ENCODE measurements at regions not wholly inside any gene's neighbourhood (a gene's known extent, or its start where the extent isn't known, plus 50 kb on each side); places are given as distances from the start of the nearest gene placed in this dataset.

- ChIA-PET CTCF (no interaction called here), POLR2A (ENCODE audit: unreplicated experiment) (no interaction called here)
- H4K20me1 ChIP-seq (ENCODE audit: low read length): no peaks in the 10 kb centered on the region
- no peak for DNase-seq
- peaks cover 6% of the 10 kb centered on the region for H3K4me1 ChIP-seq (ENCODE audit: insufficient read depth, low read length)
- no peaks in the 10 kb centered on the region for H3K79me2 ChIP-seq (ENCODE audit: low read length)
- no peak for ATAC-seq
- H3K9me2 ChIP-seq (replicated peaks; ENCODE audit: low read length): no peaks in the 10 kb centered on the region
- H3F3A ChIP-seq (ENCODE audit: low read length, unreplicated experiment): no peaks in the 10 kb centered on the region
- no peak overlapping the region for H3K9ac ChIP-seq (ENCODE audit: low read length)
- no peak overlapping the region for H3K4me3 ChIP-seq (ENCODE audit: low read length)
- H3K9me3 ChIP-seq (ENCODE audit: low read length): no peaks in the 10 kb centered on the region
- no peaks in the 10 kb centered on the region for H3K36me3 ChIP-seq (ENCODE audit: low read depth, low read length)
- BruUV-seq (replicated peaks): no TSS peak
- no peak overlapping the region for H3K4me2 ChIP-seq (ENCODE audit: low read length)
- TF ChIP-seq EZH2 (IDR thresholded peaks at IDR 0.05; ENCODE audit: low read length, unreplicated experiment) (no peak), EZH2phosphoT487 (IDR thresholded peaks at IDR 0.05; ENCODE audit: borderline replicate concordance, low read length) (no peak), CTCF (conservative IDR thresholded peaks at IDR 0.05; ENCODE audit: low read depth, low read length) (no peak)
- no peak overlapping the region for H3K27ac ChIP-seq (ENCODE audit: low read length)
- intact Hi-C loops (cut with micrococcal nuclease): no loop called here
- no peaks in the 10 kb centered on the region for H3K27me3 ChIP-seq (ENCODE audit: low read length)
- no peak overlapping the region for H2AFZ ChIP-seq (ENCODE audit: low read length)
These were observed 484.5 kb downstream of the NUP35 start for GRCh38 chr2:183608747-183609146.

DNA sequence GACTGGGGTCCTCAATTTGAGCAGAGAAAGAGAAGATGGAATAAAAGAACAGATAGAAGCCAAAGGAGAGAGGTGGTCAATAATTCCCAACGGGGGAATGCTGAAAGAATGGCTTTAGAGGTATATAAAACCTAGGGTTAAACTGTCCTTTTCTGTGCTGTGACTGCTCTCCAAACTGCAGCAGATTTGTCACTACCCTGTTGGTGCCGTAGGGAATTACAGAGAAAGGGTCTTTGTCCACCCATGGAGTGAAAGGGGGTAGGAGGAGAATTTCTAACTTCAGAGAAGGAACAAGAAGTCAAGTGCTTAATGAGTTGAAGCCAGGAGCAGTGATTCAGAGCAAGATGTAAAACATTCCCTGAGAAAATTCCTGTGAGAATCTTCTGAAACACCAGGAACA is 486.5 kb downstream of the NUP35 start:
- Histone ChIP-seq H3K9me3 (ENCODE audit: low read length) (no peaks in the 10 kb centered on the region), H3K9ac (ENCODE audit: low read length) (no peak overlapping the region), H4K20me1 (ENCODE audit: low read length) (no peaks in the 10 kb centered on the region), H3K36me3 (ENCODE audit: low read depth, low read length) (no peaks in the 10 kb centered on the region), H3K4me3 (ENCODE audit: low read length) (no peak overlapping the region), H3K4me1 (ENCODE audit: insufficient read depth, low read length) (peaks cover 6% of the 10 kb centered on the region), H3K27ac (ENCODE audit: low read length) (no peak overlapping the region), H3K79me2 (ENCODE audit: low read length) (no peaks in the 10 kb centered on the region), H2AFZ (ENCODE audit: low read length) (no peak overlapping the region), H3F3A (ENCODE audit: low read length, unreplicated experiment) (no peaks in the 10 kb centered on the region), H3K9me2 (replicated peaks; ENCODE audit: low read length) (no peaks in the 10 kb centered on the region), H3K27me3 (ENCODE audit: low read length) (no peaks in the 10 kb centered on the region), H3K4me2 (ENCODE audit: low read length) (no peak overlapping the region)
- ATAC-seq (no peak), DNase-seq (no peak)
- CTCF ChIA-PET: no interaction called here
- BruUV-seq (replicated peaks): no TSS peak
- POLR2A ChIA-PET (ENCODE audit: unreplicated experiment): no interaction called here
- intact Hi-C loops (cut with micrococcal nuclease): no loop called here
- no peak for TF ChIP-seq EZH2phosphoT487 (IDR thresholded peaks at IDR 0.05; ENCODE audit: borderline replicate concordance, low read length)
- TF ChIP-seq EZH2 (IDR thresholded peaks at IDR 0.05; ENCODE audit: low read length, unreplicated experiment): no peak
- no peak; the same call in 1 of the 2 replicates for TF ChIP-seq CTCF (conservative IDR thresholded peaks at IDR 0.05; ENCODE audit: low read depth, low read length)

GRCh38 chr2:183614799-183615435 is 490.7 kb downstream of the NUP35 start:
- Histone ChIP-seq H3K9ac (ENCODE audit: low read length) (no peak overlapping the region), H3K79me2 (ENCODE audit: low read length) (no peaks in the 10 kb centered on the region), H3K9me3 (ENCODE audit: low read length) (no peaks in the 10 kb centered on the region), H4K20me1 (ENCODE audit: low read length) (no peaks in the 10 kb centered on the region), H3K27me3 (ENCODE audit: low read length) (no peaks in the 10 kb centered on the region), H2AFZ (ENCODE audit: low read length) (no peak overlapping the region), H3K27ac (ENCODE audit: low read length) (no peak overlapping the region), H3F3A (ENCODE audit: low read length, unreplicated experiment) (no peaks in the 10 kb centered on the region), H3K4me2 (ENCODE audit: low read length) (no peak overlapping the region), H3K36me3 (ENCODE audit: low read depth, low read length) (no peaks in the 10 kb centered on the region), H3K9me2 (replicated peaks; ENCODE audit: low read length) (no peaks in the 10 kb centered on the region), H3K4me1 (ENCODE audit: insufficient read depth, low read length) (no peaks in the 10 kb centered on the region), H3K4me3 (ENCODE audit: low read length) (no peak overlapping the region)
- no peak for DNase-seq
- no peak for ATAC-seq
- no peak for TF ChIP-seq EZH2 (IDR thresholded peaks at IDR 0.05; ENCODE audit: low read length, unreplicated experiment)
- TF ChIP-seq CTCF (conservative IDR thresholded peaks at IDR 0.05; ENCODE audit: low read depth, low read length): no peak
- no peak for TF ChIP-seq EZH2phosphoT487 (IDR thresholded peaks at IDR 0.05; ENCODE audit: borderline replicate concordance, low read length)
- POLR2A ChIA-PET (ENCODE audit: unreplicated experiment): no interaction called here
- CTCF ChIA-PET: no interaction called here
- intact Hi-C loops (cut with micrococcal nuclease): no loop called here
- BruUV-seq (replicated peaks): no TSS peak
